NB4 (cell line): ENCODE measurements at regions not wholly inside any gene's neighbourhood (a gene's known extent, or its start where the extent isn't known, plus 50 kb on each side); places are given as distances from the start of the nearest gene placed in this dataset.

ENCODE experiments used
- DNase-seq: peaks from one replicate; pipeline ENCODE4 v3.0.0; 2010; ENCODE audit warnings: low read depth
- H3K4me3 ChIP-seq: one replicate; pipeline ENCODE4 v1.5.1; 2011; ENCODE audit warnings: mild to moderate bottlenecking, low read depth, low read length, moderate library complexity
- CTCF ChIP-seq: IDR thresholded peaks from one replicate; pipeline ENCODE4 v1.5.1; 2012; ENCODE audit warnings: low read depth, low read length
- MAX ChIP-seq: IDR thresholded peaks from 2 replicates; pipeline ENCODE4 v1.6.1; 2011; ENCODE audit warnings: low read depth, low read length
- MYC ChIP-seq: IDR thresholded peaks from 2 replicates; pipeline ENCODE4 v1.6.1; 2011; ENCODE audit warnings: low read depth, low read length
- POLR2A ChIP-seq: IDR thresholded peaks from 2 replicates; pipeline ENCODE4 v1.6.1; 2011; ENCODE audit warnings: mild to moderate bottlenecking; ENCODE audit not compliant: insufficient read length; ENCODE audit errors: extremely low read depth

- TF ChIP-seq POLR2A: no peak
- TF ChIP-seq CTCF: peak; percentile 35
- H3K4me3 ChIP-seq: no peak overlapping the region
- peak; percentile 35 for DNase-seq
Observed at GRCh38 chr2:13056259-13056843, 339.6 kb downstream of the TRIB2 start.

- no peak for TF ChIP-seq CTCF
- TF ChIP-seq POLR2A: no peak
- no peak for TF ChIP-seq MAX
- TF ChIP-seq MYC: no peak
- no peak overlapping the region for H3K4me3 ChIP-seq
- DNase-seq: no peak
Observed at GRCh38 chr2:13057671-13058070, 340.9 kb downstream of the TRIB2 start.

GRCh38 chr2:13066676-13067075 is 349.9 kb downstream of the TRIB2 start:
- DNase-seq: no peak

GRCh38 chr2:13067508-13067907 is 350.8 kb downstream of the TRIB2 start:
- DNase-seq: no peak
- no peak overlapping the region for H3K4me3 ChIP-seq
- TF ChIP-seq CTCF (no peak), POLR2A (no peak), MYC (no peak)

More at GRCh38 chr2:13066676-13067075, 349.9 kb downstream of the TRIB2 start:
- no peak overlapping the region for H3K4me3 ChIP-seq
- TF ChIP-seq CTCF (no peak), MAX (no peak), POLR2A (no peak), MYC (no peak)

- H3K4me3 ChIP-seq: no peak overlapping the region
- no peak for DNase-seq
- TF ChIP-seq CTCF (no peak), MYC (no peak), MAX (no peak), POLR2A (no peak)
Observed at GRCh38 chr2:13089971-13090370, 373.2 kb downstream of the TRIB2 start.

GRCh38 chr2:13091455-13091854 is 374.7 kb downstream of the TRIB2 start:
- H3K4me3 ChIP-seq: no peak overlapping the region
- TF ChIP-seq MAX: no peak
- DNase-seq: no peak
